ENCODE measurements at regions not wholly inside any gene's neighbourhood (a gene's known extent, or its start where the extent isn't known, plus 50 kb on each side); places are given as distances from the start of the nearest gene placed in this dataset.

GRCh38 chr13:75929076-75929475 lies 292.9 kb downstream of the LMO7 start:
- Histone ChIP-seq H3K9me3 (no peaks in the 10 kb centered on the region), H3K4me1 (no peaks in the 10 kb centered on the region), H3K4me3 (no peak overlapping the region), H3K36me3 (no peaks in the 10 kb centered on the region), H3K27me3 (no peaks in the 10 kb centered on the region), H3K27ac (no peak overlapping the region)
- TF ChIP-seq, protein P1, sequence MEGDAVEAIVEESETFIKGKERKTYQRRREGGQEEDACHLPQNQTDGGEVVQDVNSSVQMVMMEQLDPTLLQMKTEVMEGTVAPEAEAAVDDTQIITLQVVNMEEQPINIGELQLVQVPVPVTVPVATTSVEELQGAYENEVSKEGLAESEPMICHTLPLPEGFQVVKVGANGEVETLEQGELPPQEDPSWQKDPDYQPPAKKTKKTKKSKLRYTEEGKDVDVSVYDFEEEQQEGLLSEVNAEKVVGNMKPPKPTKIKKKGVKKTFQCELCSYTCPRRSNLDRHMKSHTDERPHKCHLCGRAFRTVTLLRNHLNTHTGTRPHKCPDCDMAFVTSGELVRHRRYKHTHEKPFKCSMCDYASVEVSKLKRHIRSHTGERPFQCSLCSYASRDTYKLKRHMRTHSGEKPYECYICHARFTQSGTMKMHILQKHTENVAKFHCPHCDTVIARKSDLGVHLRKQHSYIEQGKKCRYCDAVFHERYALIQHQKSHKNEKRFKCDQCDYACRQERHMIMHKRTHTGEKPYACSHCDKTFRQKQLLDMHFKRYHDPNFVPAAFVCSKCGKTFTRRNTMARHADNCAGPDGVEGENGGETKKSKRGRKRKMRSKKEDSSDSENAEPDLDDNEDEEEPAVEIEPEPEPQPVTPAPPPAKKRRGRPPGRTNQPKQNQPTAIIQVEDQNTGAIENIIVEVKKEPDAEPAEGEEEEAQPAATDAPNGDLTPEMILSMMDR (IDR thresholded peaks at IDR 0.05), result no peak
- no peak for DNase-seq (ENCODE audit: low spot score)

DNA sequence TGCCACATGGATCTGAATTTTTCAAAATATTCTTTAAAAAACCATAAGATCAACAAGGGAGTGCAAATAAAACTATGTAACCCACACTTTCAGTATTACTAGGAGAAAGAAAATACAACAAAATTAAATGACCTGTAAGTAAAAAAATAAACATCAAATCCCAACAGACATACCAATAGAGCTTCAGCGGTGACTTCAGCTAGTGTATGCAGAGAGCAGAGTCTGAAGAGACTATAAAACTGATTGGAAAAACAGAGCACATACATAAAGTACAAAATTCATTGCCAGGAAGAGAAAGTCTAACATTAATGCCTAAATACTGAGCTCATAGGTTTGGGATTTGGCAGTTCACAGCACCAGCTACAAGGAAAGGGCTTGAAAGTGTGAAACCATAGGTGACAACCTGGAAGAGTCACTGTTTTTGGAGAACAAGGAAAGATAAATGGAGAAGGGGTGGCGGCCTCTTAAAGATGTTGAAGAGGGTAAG lies 291.1 kb downstream of the LMO7 start:
- TF ChIP-seq, protein P1 (IDR thresholded peaks at IDR 0.05), result no peak
- DNase-seq (ENCODE audit: low spot score), result no peak

DNA sequence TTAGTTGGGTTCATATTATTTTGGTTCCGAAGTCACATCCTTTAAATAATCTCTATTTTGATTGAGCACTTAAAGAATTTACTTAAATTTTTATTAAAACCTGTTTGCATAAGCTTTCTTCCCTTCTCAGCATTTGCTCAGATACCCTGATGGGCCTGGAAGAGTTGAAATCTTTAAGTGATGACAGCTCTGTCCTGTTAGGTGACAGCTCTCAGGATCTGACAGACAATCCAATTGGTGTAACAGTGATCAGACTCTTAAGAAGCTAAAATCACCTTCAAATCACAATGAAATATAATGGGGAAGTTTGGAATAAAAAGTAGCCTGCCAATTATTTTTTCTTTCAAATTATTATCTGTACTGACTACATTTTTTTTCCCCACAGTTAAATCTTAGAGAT lies 284.4 kb downstream of the LMO7 start:
- Histone ChIP-seq H3K4me1 (no peaks in the 10 kb centered on the region), H3K9me3 (peaks cover 0 to 8% of the 10 kb centered on the region in 2 donors), H3K27ac (no peak overlapping the region), H3K4me3 (no peak overlapping the region), H3K27me3 (no peaks in the 10 kb centered on the region), H3K36me3 (no peaks in the 10 kb centered on the region)
- no peak for DNase-seq (ENCODE audit: low spot score)
- TF ChIP-seq, protein P1 (IDR thresholded peaks at IDR 0.05), result no peak

More for the DNA sequence above, 291.1 kb downstream of the LMO7 start:
- Histone ChIP-seq H3K9me3 (no peaks in the 10 kb centered on the region), H3K36me3 (no peaks in the 10 kb centered on the region), H3K27me3 (no peaks in the 10 kb centered on the region), H3K27ac (no peak overlapping the region), H3K4me1 (no peaks in the 10 kb centered on the region), H3K4me3 (no peak overlapping the region)

DNA sequence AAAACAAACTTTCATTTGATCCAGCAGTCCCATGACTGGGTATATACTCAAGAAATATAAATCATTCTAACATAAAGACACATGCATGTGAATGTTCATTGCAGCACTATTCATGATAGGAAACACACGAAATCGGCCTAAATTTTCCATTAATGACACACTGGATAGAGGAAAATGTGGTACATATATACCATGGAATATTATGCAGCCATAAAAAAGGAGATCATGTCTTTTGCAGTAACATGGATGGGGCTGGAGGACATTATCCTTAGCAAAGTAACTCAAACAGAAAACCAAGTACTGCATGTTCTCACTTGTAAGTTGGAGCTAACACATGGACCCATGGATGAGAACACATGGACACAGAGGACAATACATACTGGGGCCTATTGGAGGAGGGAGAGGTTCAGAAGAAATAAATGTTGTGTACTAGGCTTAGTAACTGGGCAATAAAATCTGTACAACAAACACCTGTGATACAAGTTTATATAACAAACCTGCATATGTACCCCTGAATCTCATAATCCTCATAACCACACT lies 283.6 kb downstream of the LMO7 start:
- no peaks in the 10 kb centered on the region for H3K27me3 ChIP-seq
- H3K36me3 ChIP-seq, result no peaks in the 10 kb centered on the region
- no peaks in the 10 kb centered on the region for H3K4me1 ChIP-seq
- H3K27ac ChIP-seq, result no peak overlapping the region
- H3K4me3 ChIP-seq, result no peak overlapping the region
- DNase-seq (ENCODE audit: low spot score), result no peak
- TF ChIP-seq, protein P1 (IDR thresholded peaks at IDR 0.05), result no peak
- H3K9me3 ChIP-seq, result peaks cover 0 to 8% of the 10 kb centered on the region in 2 donors

DNA sequence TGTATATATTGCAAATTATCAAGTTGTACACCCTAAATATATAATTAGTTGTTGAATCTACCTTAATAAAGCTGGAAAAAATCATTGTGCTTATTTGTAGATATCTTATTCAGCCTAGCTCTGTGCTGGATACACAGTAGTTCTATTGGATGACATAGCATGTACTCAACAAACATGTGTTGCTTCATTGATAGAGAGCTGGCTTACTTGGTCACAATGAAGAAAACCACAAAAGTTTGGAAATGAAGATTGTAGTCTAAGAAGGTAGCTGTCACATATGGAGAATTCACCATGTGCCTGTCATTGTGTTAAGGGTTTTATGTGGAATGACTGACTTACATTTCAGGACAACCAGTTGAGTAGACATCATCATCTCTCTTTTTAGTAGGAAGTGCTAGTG lies 278.9 kb downstream of the LMO7 start:
- Histone ChIP-seq H3K27me3 (no peaks in the 10 kb centered on the region), H3K4me3 (no peak overlapping the region), H3K36me3 (no peaks in the 10 kb centered on the region), H3K27ac (no peak overlapping the region), H3K4me1 (no peaks in the 10 kb centered on the region), H3K9me3 (peaks cover 0 to 8% of the 10 kb centered on the region in 2 donors)
- DNase-seq (ENCODE audit: low spot score), result no peak
- TF ChIP-seq, protein P1 (IDR thresholded peaks at IDR 0.05), result no peak

- Histone ChIP-seq H3K4me1 (no peaks in the 10 kb centered on the region), H3K27me3 (no peaks in the 10 kb centered on the region), H3K9me3 (no peaks in the 10 kb centered on the region), H3K27ac (no peak overlapping the region), H3K36me3 (no peaks in the 10 kb centered on the region), H3K4me3 (no peak overlapping the region)
- DNase-seq (ENCODE audit: low spot score), result no peak
- TF ChIP-seq, protein P1 (IDR thresholded peaks at IDR 0.05), result no peak
These were observed 277.8 kb downstream of the LMO7 start for GRCh38 chr13:75913925-75914324.

All from right atrium auricular region (tissue), 2 donors.